K562 (cell line): ENCODE measurements at regions not wholly inside any gene's neighbourhood (a gene's known extent, or its start where the extent isn't known, plus 50 kb on each side); places are given as distances from the start of the nearest gene placed in this dataset.

ENCODE experiments used
- ATAC-seq: fragments of 200-7000 bp; cut with Tn5 transposase; 3 replicates; pipeline ENCODE4 v1.9.1; 2020; ENCODE audit warnings: moderate library complexity
- BruUV-seq: library from RNA; stranded (reverse); fragments of 400-500 nt; replicated peaks from 2 replicates; lab custom pipeline; 2021; lab: Mats Ljungman, UMichigan
- CTCF ChIA-PET: fragments of 300-600 bp; formaldehyde crosslinking; extraction: SDS; loops from one replicate; lab custom pipeline; 2021; ENCODE audit warnings: low intra/inter-chr PET ratio; lab: Yijun Ruan, JAX
- POLR2A ChIA-PET: fragments of 300-600, 350-650 bp; sonication (Branson Sonifier 250); formaldehyde crosslinking; extraction: SDS; loops from one replicate; lab custom pipeline; 2021; ENCODE audit warnings: antibody characterized with exemption, inconsistent platforms; lab: Yijun Ruan, JAX
- DNase-seq, 4 experiments: peaks; one replicate each; pipeline versions ENCODE4 v3.0.0 to v3.0.0-alpha.2; 2011 to 2018; ENCODE audit warnings: low spot score in 3 of 4, mixed read lengths in 3 of 4; ENCODE audit errors: extremely low read depth in 1 of 4
- FAIRE-seq: peaks from 2 replicates; lab custom pipeline; 2011; peaks lifted over from hg19 to GRCh38; lab: Jason Lieb, UNC
- H2AFZ ChIP-seq: 2 replicates; pipeline ENCODE4 v1.6.0; 2011; ENCODE audit warnings: low read depth, low read length, control low read depth, inconsistent platforms
- H3K27ac ChIP-seq: fragments of 200-600 bp; 3 replicates; pipeline ENCODE4 v1.8.0; 2011; ENCODE audit warnings: low read depth, mild to moderate bottlenecking, control low read depth, inconsistent platforms, low read length, moderate library complexity, mixed read lengths; ENCODE audit errors: extremely low read depth
- H3K27me3 ChIP-seq, 2 experiments: fragments of 300-600 bp in 1 of 2; 2 replicates in 1 of 2; 3 replicates in 1 of 2; pipeline versions ENCODE4 v1.6.0 to v1.8.0; 2011; ENCODE audit warnings: inconsistent platforms in 2 of 2, low read length in 2 of 2, mild to moderate bottlenecking in 1 of 2, mixed read lengths in 1 of 2, moderate library complexity in 1 of 2; ENCODE audit not compliant: control insufficient read depth in 2 of 2, insufficient read depth in 2 of 2
- H3K36me3 ChIP-seq: fragments of 300-600 bp; 3 replicates; pipeline ENCODE4 v1.8.0; 2011; ENCODE audit warnings: mild to moderate bottlenecking, low read length, inconsistent platforms; ENCODE audit not compliant: control insufficient read depth, insufficient read depth
- H3K4me1 ChIP-seq, 2 experiments: fragments of 200-600 bp in 1 of 2; replicated peaks in 1 of 2; 2 replicates in 1 of 2; 3 replicates in 1 of 2; pipeline versions ENCODE4 v1.5.1 to v1.8.0; 2011; ENCODE audit warnings: inconsistent platforms in 2 of 2, low read length in 2 of 2, mild to moderate bottlenecking in 1 of 2, mixed read lengths in 1 of 2, moderate library complexity in 1 of 2; ENCODE audit not compliant: control insufficient read depth in 2 of 2, insufficient read depth in 2 of 2
- H3K4me2 ChIP-seq: 2 replicates; pipeline ENCODE4 v1.6.1; 2011; ENCODE audit warnings: low read length, control low read depth, inconsistent platforms, mixed read lengths; ENCODE audit not compliant: insufficient read depth
- H3K4me3 ChIP-seq: fragments of 200-600 bp; sonication (generic), shearing (Covaris generic); 2 replicates; pipeline ENCODE4 v1.5.1; 2016; ENCODE audit warnings: control low read depth, inconsistent platforms
- H3K79me2 ChIP-seq: fragments of 200-600 bp; 3 replicates; pipeline ENCODE4 v1.8.0; 2011; ENCODE audit warnings: low read length, inconsistent platforms; ENCODE audit not compliant: control insufficient read depth, insufficient read depth
- H3K9ac ChIP-seq, 2 experiments: 2 replicates each; pipeline versions ENCODE4 v1.6.0 to v1.6.1; 2011; ENCODE audit warnings: low read depth in 2 of 2, low read length in 2 of 2, control low read depth in 1 of 2, inconsistent platforms in 1 of 2, mild to moderate bottlenecking in 1 of 2, mixed read lengths in 1 of 2; ENCODE audit not compliant: insufficient read depth in 1 of 2
- H3K9me1 ChIP-seq: one replicate; pipeline ENCODE4 v1.6.0; 2011; ENCODE audit warnings: inconsistent platforms, mild to moderate bottlenecking, low read length, moderate library complexity; ENCODE audit not compliant: control insufficient read depth, insufficient read depth
- H3K9me3 ChIP-seq: replicated peaks from 2 replicates; pipeline ENCODE4 v1.5.1; 2011; ENCODE audit warnings: low read depth, low read length, inconsistent platforms; ENCODE audit not compliant: control insufficient read depth, insufficient read depth
- H4K20me1 ChIP-seq: replicated peaks from 2 replicates; pipeline ENCODE4 v1.6.1; 2011; ENCODE audit warnings: low read length, inconsistent platforms, mixed read lengths; ENCODE audit not compliant: control insufficient read depth, insufficient read depth
- ATF7 ChIP-seq: fragments of 450-650 bp; IDR thresholded peaks from 2 replicates; pipeline ENCODE4 v1.7.1; 2014; ENCODE audit warnings: mild to moderate bottlenecking, moderate library complexity
- CHD2 ChIP-seq: IDR thresholded peaks from 2 replicates; pipeline ENCODE4 v1.6.1; 2011; ENCODE audit warnings: low read depth, low read length
- ERF ChIP-seq: fragments of 450-650 bp; formaldehyde crosslinking; IDR thresholded peaks from 2 replicates; pipeline ENCODE4 v1.4.0; 2020; ENCODE audit warnings: mild to moderate bottlenecking, mixed read lengths
- OTX1 ChIP-seq: fragments of 450-650 bp; formaldehyde crosslinking; IDR thresholded peaks from 2 replicates; pipeline ENCODE4 v1.4.0; 2022; ENCODE audit warnings: mild to moderate bottlenecking
- PML ChIP-seq: IDR thresholded peaks from 2 replicates; pipeline ENCODE4 v1.6.1; 2012; ENCODE audit warnings: low read length, inconsistent platforms
- SOX6 ChIP-seq: fragments of 450-650 bp; IDR thresholded peaks from 2 replicates; pipeline ENCODE4 v1.6.1; 2014; ENCODE audit warnings: mild to moderate bottlenecking
- SREBF2 ChIP-seq: sonication (generic); formaldehyde crosslinking; IDR thresholded peaks from 2 replicates; pipeline ENCODE4 v1.4.0; 2020; ENCODE audit warnings: mild to moderate bottlenecking, missing genetic modification reagents
- TCF7L2 ChIP-seq: fragments of 150-350 bp; IDR thresholded peaks from 2 replicates; pipeline ENCODE4 v1.6.1; 2016; ENCODE audit warnings: low read depth, mild to moderate bottlenecking, low read length, moderate library complexity
- ZNF644 ChIP-seq: fragments of 200-800 bp; sonication (Bioruptor generic); IDR thresholded peaks from 2 replicates; pipeline ENCODE4 v1.6.1; 2016; ENCODE audit warnings: low read depth, missing genetic modification characterization, missing compliant biosample characterization
- WGBS: fragments of 100-300 bp; shearing (Covaris generic); methylation state at CpG from one replicate; pipeline ENCODE4 v1.1.6; 2016; ENCODE audit warnings: low coverage, mixed read lengths; ENCODE audit not compliant: insufficient coverage; ENCODE audit errors: missing lambda C conversion rate; 5-methylcytosine and 5-hydroxymethylcytosine counted together
- in situ Hi-C: fragments of 300-500 bp; cut with MboI; formaldehyde crosslinking; loops from 4 replicates; pipeline ENCODE4 v1.15.0; 2018; ENCODE audit warnings: inconsistent platforms, mixed read lengths
- intact Hi-C: fragments of 100-400 bp; cut with micrococcal nuclease; formaldehyde crosslinking; loops from 2 replicates; pipeline ENCODE4 v1.14.2; 2022
- TF ChIP-seq, protein P1 (sequence below): fragments of 150-350 bp; IDR thresholded peaks from 2 replicates; pipeline ENCODE4 v1.6.1; 2014; ENCODE audit warnings: low read depth, mild to moderate bottlenecking, low read length, borderline replicate concordance
- TF ChIP-seq, protein P2 (sequence below): fragments of 450-650 bp; IDR thresholded peaks from 2 replicates; pipeline ENCODE4 v1.6.1; 2016; ENCODE audit warnings: missing biosample characterization, missing genetic modification characterization
- TF ChIP-seq, protein P3 (sequence below), 2 experiments: fragments of 450-650 bp; conservative IDR thresholded peaks; 2 replicates each; pipeline ENCODE4 v1.6.1; 2017; ENCODE audit warnings: mild to moderate bottlenecking in 2 of 2, moderate library complexity in 2 of 2
- TF ChIP-seq, protein P4 (sequence below): sonication (generic); formaldehyde crosslinking; IDR thresholded peaks from 2 replicates; pipeline ENCODE4 v1.8.0; 2022; ENCODE audit warnings: mild to moderate bottlenecking, missing genetic modification reagents, borderline replicate concordance

DNA sequence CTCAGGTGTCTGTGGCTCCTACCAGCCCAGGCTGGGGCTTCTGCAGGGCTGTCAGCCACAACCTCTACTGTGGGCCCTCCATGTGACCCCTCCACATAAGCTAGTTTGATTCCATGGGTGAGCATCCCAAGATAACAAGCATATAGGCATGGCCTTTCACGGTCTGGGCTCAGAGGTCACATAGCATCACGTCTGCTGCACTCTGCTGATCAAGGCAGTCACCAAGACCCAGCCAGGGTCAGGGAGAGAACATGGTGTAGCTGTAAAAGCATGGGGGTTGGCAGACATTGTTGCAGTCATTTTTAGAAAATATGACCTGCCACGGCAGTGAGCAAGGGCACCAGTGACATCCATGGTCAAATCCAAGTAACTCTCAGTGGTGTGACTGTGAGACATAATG lies 698.8 kb downstream of the UQCRFS1 start (continued):
- TF ChIP-seq, protein P1, sequence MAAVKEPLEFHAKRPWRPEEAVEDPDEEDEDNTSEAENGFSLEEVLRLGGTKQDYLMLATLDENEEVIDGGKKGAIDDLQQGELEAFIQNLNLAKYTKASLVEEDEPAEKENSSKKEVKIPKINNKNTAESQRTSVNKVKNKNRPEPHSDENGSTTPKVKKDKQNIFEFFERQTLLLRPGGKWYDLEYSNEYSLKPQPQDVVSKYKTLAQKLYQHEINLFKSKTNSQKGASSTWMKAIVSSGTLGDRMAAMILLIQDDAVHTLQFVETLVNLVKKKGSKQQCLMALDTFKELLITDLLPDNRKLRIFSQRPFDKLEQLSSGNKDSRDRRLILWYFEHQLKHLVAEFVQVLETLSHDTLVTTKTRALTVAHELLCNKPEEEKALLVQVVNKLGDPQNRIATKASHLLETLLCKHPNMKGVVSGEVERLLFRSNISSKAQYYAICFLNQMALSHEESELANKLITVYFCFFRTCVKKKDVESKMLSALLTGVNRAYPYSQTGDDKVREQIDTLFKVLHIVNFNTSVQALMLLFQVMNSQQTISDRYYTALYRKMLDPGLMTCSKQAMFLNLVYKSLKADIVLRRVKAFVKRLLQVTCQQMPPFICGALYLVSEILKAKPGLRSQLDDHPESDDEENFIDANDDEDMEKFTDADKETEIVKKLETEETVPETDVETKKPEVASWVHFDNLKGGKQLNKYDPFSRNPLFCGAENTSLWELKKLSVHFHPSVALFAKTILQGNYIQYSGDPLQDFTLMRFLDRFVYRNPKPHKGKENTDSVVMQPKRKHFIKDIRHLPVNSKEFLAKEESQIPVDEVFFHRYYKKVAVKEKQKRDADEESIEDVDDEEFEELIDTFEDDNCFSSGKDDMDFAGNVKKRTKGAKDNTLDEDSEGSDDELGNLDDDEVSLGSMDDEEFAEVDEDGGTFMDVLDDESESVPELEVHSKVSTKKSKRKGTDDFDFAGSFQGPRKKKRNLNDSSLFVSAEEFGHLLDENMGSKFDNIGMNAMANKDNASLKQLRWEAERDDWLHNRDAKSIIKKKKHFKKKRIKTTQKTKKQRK: no peak
- TF ChIP-seq, protein P2, sequence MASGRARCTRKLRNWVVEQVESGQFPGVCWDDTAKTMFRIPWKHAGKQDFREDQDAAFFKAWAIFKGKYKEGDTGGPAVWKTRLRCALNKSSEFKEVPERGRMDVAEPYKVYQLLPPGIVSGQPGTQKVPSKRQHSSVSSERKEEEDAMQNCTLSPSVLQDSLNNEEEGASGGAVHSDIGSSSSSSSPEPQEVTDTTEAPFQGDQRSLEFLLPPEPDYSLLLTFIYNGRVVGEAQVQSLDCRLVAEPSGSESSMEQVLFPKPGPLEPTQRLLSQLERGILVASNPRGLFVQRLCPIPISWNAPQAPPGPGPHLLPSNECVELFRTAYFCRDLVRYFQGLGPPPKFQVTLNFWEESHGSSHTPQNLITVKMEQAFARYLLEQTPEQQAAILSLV (tag): no peak
- TF ChIP-seq ZNF644 (tag): no peak
- TF ChIP-seq PML: no peak
- no peak for TF ChIP-seq CHD2
- no peak for TF ChIP-seq SOX6
- TF ChIP-seq, all 486 proteins: peak for 0

DNA sequence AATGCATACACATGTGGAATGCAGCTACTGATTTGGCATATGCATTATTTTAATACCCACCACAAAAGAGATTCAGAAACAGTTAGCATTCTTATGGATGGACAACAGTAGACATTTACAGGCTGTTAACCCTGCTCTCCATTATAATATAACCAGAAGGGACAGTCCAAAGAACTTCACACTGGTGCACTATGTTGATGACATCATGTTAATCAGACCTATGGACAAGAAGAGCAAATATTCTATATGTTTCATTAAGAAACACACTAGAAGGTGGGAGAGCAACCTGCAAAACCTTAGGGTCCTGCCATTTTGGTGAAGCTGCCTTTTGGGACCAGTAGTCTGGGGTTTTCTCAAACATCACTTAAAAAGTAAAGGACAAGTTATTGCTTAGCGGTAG lies 701.3 kb downstream of the UQCRFS1 start:
- BruUV-seq: no TSS peak
- Histone ChIP-seq H3K36me3 (peaks cover 73% of the 10 kb centered on the region), H3K4me3 (no peak overlapping the region), H3K79me2 (peaks cover 99% of the 10 kb centered on the region), H3K9me1 (peaks cover 19% of the 10 kb centered on the region), H3K4me1 (peaks cover 4 to 48% of the 10 kb centered on the region in 2 experiments; a peak in 3 of 5 replicates), H3K27ac (no peak overlapping the region), H3K27me3 (no peaks in the 10 kb centered on the region), H2AFZ (no peak overlapping the region), H3K4me2 (no peak overlapping the region), H4K20me1 (peaks cover 71% of the 10 kb centered on the region), H3K9me3 (no peaks in the 10 kb centered on the region), H3K9ac (no peak overlapping the region)
- DNase-seq: no peak
- intact Hi-C loops (no loop called here), in situ Hi-C loops (no loop called here)
- ChIA-PET POLR2A (interaction anchor here (0.7 to 1.6 kb wide), 6 partner anchors 10 to 90 kb away, joined by 3 read pairs; no protein-coding TSS in a partner anchor), CTCF (no interaction called here)
- no peak for FAIRE-seq
- no peak for ATAC-seq
- WGBS: 46% methylated on average over 1 of the region's 1 CpG
- TF ChIP-seq, protein P3, sequence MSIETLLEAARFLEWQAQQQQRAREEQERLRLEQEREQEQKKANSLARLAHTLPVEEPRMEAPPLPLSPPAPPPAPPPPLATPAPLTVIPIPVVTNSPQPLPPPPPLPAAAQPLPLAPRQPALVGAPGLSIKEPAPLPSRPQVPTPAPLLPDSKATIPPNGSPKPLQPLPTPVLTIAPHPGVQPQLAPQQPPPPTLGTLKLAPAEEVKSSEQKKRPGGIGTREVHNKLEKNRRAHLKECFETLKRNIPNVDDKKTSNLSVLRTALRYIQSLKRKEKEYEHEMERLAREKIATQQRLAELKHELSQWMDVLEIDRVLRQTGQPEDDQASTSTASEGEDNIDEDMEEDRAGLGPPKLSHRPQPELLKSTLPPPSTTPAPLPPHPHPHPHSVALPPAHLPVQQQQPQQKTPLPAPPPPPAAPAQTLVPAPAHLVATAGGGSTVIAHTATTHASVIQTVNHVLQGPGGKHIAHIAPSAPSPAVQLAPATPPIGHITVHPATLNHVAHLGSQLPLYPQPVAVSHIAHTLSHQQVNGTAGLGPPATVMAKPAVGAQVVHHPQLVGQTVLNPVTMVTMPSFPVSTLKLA (conservative IDR thresholded peaks at IDR 0.05): no peak
- peak; percentile 30; the same call in 1 of the 2 replicates for TF ChIP-seq ATF7
- no peak for TF ChIP-seq TCF7L2
- no peak for TF ChIP-seq ERF (CRISPR knock-in tag)
- TF ChIP-seq, protein P4, sequence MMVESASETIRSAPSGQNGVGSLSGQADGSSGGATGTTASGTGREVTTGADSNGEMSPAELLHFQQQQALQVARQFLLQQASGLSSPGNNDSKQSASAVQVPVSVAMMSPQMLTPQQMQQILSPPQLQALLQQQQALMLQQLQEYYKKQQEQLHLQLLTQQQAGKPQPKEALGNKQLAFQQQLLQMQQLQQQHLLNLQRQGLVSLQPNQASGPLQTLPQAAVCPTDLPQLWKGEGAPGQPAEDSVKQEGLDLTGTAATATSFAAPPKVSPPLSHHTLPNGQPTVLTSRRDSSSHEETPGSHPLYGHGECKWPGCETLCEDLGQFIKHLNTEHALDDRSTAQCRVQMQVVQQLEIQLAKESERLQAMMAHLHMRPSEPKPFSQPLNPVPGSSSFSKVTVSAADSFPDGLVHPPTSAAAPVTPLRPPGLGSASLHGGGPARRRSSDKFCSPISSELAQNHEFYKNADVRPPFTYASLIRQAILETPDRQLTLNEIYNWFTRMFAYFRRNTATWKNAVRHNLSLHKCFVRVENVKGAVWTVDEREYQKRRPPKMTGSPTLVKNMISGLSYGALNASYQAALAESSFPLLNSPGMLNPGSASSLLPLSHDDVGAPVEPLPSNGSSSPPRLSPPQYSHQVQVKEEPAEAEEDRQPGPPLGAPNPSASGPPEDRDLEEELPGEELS: no peak
- TF ChIP-seq SREBF2 (CRISPR knock-in tag): no peak
- TF ChIP-seq OTX1: no peak
